Activated CD4-positive, alpha-beta T cell treated with anti-CD3 and anti-CD28 coated beads, Interleukin-2, amount 50 U/mL, for 48 hours (primary cell): ENCODE measurements at regions not wholly inside any gene's neighbourhood (a gene's known extent, or its start where the extent isn't known, plus 50 kb on each side); places are given as distances from the start of the nearest gene placed in this dataset.
"Not testable (repeated sequence)": the region's sequence is repeated elsewhere in the genome, so short reads cannot be mapped to it uniquely, and the experiment has no call there.

ENCODE experiments used
- DNase-seq, 2 experiments: peaks; one replicate each; pipeline ENCODE4 v3.0.0-alpha.2; 2020

- not testable (repeated sequence) for DNase-seq
Observed at GRCh38 chr15:20473465-20473864, 68.1 kb downstream of the GOLGA6L6 start.

GRCh38 chr15:20472983-20473382, 68.6 kb downstream of the GOLGA6L6 start:
- not testable (repeated sequence) for DNase-seq

GRCh38 chr15:20470810-20471209, 70.8 kb downstream of the GOLGA6L6 start:
- not testable (repeated sequence) for DNase-seq

- DNase-seq: not testable (repeated sequence)
Observed at GRCh38 chr15:20441138-20441537, 100.5 kb downstream of the GOLGA6L6 start.

GRCh38 chr15:20440390-20440789, 101.2 kb downstream of the GOLGA6L6 start:
- DNase-seq: not testable (repeated sequence)

GRCh38 chr15:20439111-20439510, 102.5 kb downstream of the GOLGA6L6 start:
- DNase-seq: not testable (repeated sequence)

GRCh38 chr15:20438255-20438654, 103.3 kb downstream of the GOLGA6L6 start:
- DNase-seq: not testable (repeated sequence)

- not testable (repeated sequence) for DNase-seq
Observed at GRCh38 chr15:20433468-20433867, 108.1 kb downstream of the GOLGA6L6 start.

GRCh38 chr15:20430495-20430894, 111.1 kb downstream of the GOLGA6L6 start:
- DNase-seq: not testable (repeated sequence)

GRCh38 chr15:20420710-20421109, 120.9 kb downstream of the GOLGA6L6 start:
- DNase-seq: not testable (repeated sequence)

GRCh38 chr15:20416618-20417017, 125.0 kb downstream of the GOLGA6L6 start:
- DNase-seq: not testable (repeated sequence)

- not testable (repeated sequence) for DNase-seq
Observed at GRCh38 chr15:20409667-20410198, 131.9 kb downstream of the GOLGA6L6 start.

- DNase-seq: no peak
Observed at GRCh38 chr15:20409247-20409646, 132.4 kb downstream of the GOLGA6L6 start.

GRCh38 chr15:20407553-20407952, 134.0 kb downstream of the GOLGA6L6 start:
- no peak for DNase-seq

GRCh38 chr15:20404571-20404970, 137.0 kb downstream of the GOLGA6L6 start:
- not testable (repeated sequence) for DNase-seq

GRCh38 chr15:20402586-20402985, 139.0 kb downstream of the GOLGA6L6 start:
- not testable (repeated sequence) for DNase-seq

- not testable (repeated sequence) for DNase-seq
Observed at GRCh38 chr15:20401058-20401457, 140.5 kb downstream of the GOLGA6L6 start.

- not testable (repeated sequence) for DNase-seq
Observed at GRCh38 chr15:20398680-20399079, 142.9 kb downstream of the GOLGA6L6 start.

- not testable (repeated sequence) for DNase-seq
Observed at GRCh38 chr15:20388161-20388560, 153.4 kb downstream of the GOLGA6L6 start.

GRCh38 chr15:20386198-20386597, 155.4 kb downstream of the GOLGA6L6 start:
- no peak for DNase-seq

GRCh38 chr15:20380199-20380598, 161.4 kb downstream of the GOLGA6L6 start:
- not testable (repeated sequence) for DNase-seq

- DNase-seq: no peak
Observed at GRCh38 chr15:20376872-20377271, 164.7 kb downstream of the GOLGA6L6 start.

GRCh38 chr15:20372416-20372815, 169.2 kb downstream of the GOLGA6L6 start:
- DNase-seq: not testable (repeated sequence)

GRCh38 chr15:20369500-20369899, 172.1 kb downstream of the GOLGA6L6 start:
- no peak for DNase-seq

- no peak for DNase-seq
Observed at GRCh38 chr15:20368974-20369373, 172.6 kb downstream of the GOLGA6L6 start.
